ENCODE measurements at regions not wholly inside any gene's neighbourhood (a gene's known extent, or its start where the extent isn't known, plus 50 kb on each side); places are given as distances from the start of the nearest gene placed in this dataset.
"Not testable (repeated sequence)": the region's sequence is repeated elsewhere in the genome, so short reads cannot be mapped to it uniquely, and the experiment has no call there.

- no peaks in the 10 kb centered on the region for H3K27me3 ChIP-seq
- peaks cover 0 to 9% (median 2%) of the 10 kb centered on the region in 4 donors for H3K9me3 ChIP-seq
- H3K27ac ChIP-seq = no peak overlapping the region
- DNase-seq = no peak
- H3K4me1 ChIP-seq = no peaks in the 10 kb centered on the region
- H3K4me3 ChIP-seq = no peak overlapping the region
- WGBS, 2 donors = 0 to 53% methylated on average over 1 of the region's 1 CpG
- intact Hi-C loops (cut with DNase I) = no loop called here
- TF ChIP-seq POLR2A (IDR thresholded peaks at IDR 0.05) (no peak), POLR2AphosphoS5 (IDR thresholded peaks at IDR 0.05) (no peak)
- TF ChIP-seq, protein P1, sequence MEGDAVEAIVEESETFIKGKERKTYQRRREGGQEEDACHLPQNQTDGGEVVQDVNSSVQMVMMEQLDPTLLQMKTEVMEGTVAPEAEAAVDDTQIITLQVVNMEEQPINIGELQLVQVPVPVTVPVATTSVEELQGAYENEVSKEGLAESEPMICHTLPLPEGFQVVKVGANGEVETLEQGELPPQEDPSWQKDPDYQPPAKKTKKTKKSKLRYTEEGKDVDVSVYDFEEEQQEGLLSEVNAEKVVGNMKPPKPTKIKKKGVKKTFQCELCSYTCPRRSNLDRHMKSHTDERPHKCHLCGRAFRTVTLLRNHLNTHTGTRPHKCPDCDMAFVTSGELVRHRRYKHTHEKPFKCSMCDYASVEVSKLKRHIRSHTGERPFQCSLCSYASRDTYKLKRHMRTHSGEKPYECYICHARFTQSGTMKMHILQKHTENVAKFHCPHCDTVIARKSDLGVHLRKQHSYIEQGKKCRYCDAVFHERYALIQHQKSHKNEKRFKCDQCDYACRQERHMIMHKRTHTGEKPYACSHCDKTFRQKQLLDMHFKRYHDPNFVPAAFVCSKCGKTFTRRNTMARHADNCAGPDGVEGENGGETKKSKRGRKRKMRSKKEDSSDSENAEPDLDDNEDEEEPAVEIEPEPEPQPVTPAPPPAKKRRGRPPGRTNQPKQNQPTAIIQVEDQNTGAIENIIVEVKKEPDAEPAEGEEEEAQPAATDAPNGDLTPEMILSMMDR (IDR thresholded peaks at IDR 0.05) = no peak
- no peaks in the 10 kb centered on the region for H3K36me3 ChIP-seq
Observed at GRCh38 chr16:60100371-60100770, 1366.3 kb upstream of the GOT2 start.

DNA sequence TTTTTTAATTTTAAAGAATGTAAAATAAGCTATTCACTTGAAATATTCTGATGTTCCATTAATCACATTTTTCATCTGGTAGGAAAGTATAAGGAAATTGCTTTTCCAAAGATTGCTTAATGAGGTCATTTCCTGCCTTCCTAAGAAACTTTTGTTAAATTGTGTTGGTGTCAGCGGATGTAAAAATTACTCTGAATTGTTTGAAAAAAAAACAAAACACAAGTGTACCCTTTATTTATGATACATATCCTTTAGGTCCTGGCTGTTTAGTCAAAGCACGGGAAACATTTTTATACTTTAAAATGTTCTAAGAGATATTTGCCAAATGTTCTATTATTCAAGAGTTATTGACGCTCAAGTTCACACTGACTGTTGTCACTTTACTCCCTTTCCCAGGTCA is 1357.4 kb upstream of the GOT2 start:
- H3K9me3 ChIP-seq = no peaks in the 10 kb centered on the region
- TF ChIP-seq EP300 (IDR thresholded peaks at IDR 0.05) = no peak
- no peaks in the 10 kb centered on the region for H3K36me3 ChIP-seq
- DNase-seq = no peak
- no peaks in the 10 kb centered on the region for H3K27me3 ChIP-seq
- no peaks in the 10 kb centered on the region for H3K4me1 ChIP-seq
- no peak overlapping the region for H3K27ac ChIP-seq
- WGBS, 2 donors = 66 to 75% methylated on average over 3 of the region's 3 CpGs
- intact Hi-C loops (cut with DNase I) = no loop called here
- no peak overlapping the region for H3K4me3 ChIP-seq

GRCh38 chr16:60091071-60091470 is 1357.0 kb upstream of the GOT2 start:
- Histone ChIP-seq H3K27me3 (no peaks in the 10 kb centered on the region), H3K36me3 (no peaks in the 10 kb centered on the region), H3K27ac (no peak overlapping the region), H3K4me3 (no peak overlapping the region), H3K4me1 (no peaks in the 10 kb centered on the region), H3K9me3 (no peaks in the 10 kb centered on the region)
- no peak for TF ChIP-seq POLR2AphosphoS5 (IDR thresholded peaks at IDR 0.05)
- no peak for TF ChIP-seq POLR2A (IDR thresholded peaks at IDR 0.05)
- TF ChIP-seq, protein P1 (IDR thresholded peaks at IDR 0.05) = no peak
- TF ChIP-seq EP300 (IDR thresholded peaks at IDR 0.05) = no peak
- intact Hi-C loops (cut with DNase I) = no loop called here
- DNase-seq = no peak

GRCh38 chr16:60087530-60087929 is 1353.4 kb upstream of the GOT2 start:
- no peaks in the 10 kb centered on the region for H3K36me3 ChIP-seq
- H3K4me3 ChIP-seq = no peak overlapping the region
- TF ChIP-seq POLR2A (IDR thresholded peaks at IDR 0.05) (no peak), POLR2AphosphoS5 (IDR thresholded peaks at IDR 0.05) (no peak)
- TF ChIP-seq, protein P1 (IDR thresholded peaks at IDR 0.05) = no peak
- H3K4me1 ChIP-seq = no peaks in the 10 kb centered on the region
- no peak for DNase-seq
- no peaks in the 10 kb centered on the region for H3K27me3 ChIP-seq
- intact Hi-C loops (cut with DNase I) = no loop called here
- no peak overlapping the region for H3K27ac ChIP-seq
- H3K9me3 ChIP-seq = no peaks in the 10 kb centered on the region

- H3K36me3 ChIP-seq; H3K27ac ChIP-seq; H3K27me3 ChIP-seq; DNase-seq; intact Hi-C loops (cut with DNase I); H3K4me3 ChIP-seq; H3K4me1 ChIP-seq; H3K9me3 ChIP-seq: not testable (repeated sequence)
- 94 to 96% methylated on average over 8 to 10 of the region's 10 CpGs for WGBS, 2 donors
Observed at GRCh38 chr16:60078819-60079218, 1344.7 kb upstream of the GOT2 start.

DNA sequence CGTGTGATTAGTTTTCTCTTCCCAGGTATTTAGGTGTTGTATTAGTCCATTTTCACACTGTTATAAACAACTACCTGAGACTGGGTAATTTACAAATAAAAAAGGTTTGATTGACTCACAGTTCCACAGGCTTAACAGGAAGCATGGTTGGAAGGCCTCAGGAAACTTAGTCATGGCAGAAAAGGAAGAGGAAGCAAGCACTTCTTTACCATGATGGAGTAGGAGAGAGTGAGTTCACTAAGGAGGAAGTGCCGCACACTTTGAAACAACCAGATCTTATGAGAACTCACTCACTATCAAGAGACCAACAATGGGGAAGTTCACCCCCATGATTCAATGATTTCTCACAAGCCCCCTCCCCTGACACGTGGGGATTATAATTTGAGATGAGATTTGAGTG is 1343.7 kb upstream of the GOT2 start:
- intact Hi-C loops (cut with DNase I) = no loop called here
- 74 to 76% methylated on average over 3 of the region's 3 CpGs for WGBS, 2 donors
- no peak for TF ChIP-seq POLR2A (IDR thresholded peaks at IDR 0.05)
- TF ChIP-seq, protein P1 (IDR thresholded peaks at IDR 0.05) = no peak
- no peak for TF ChIP-seq POLR2AphosphoS5 (IDR thresholded peaks at IDR 0.05)
- no peak for TF ChIP-seq EP300 (IDR thresholded peaks at IDR 0.05)
- no peaks in the 10 kb centered on the region for H3K27me3 ChIP-seq
- no peak for DNase-seq
- H3K4me1 ChIP-seq = no peaks in the 10 kb centered on the region
- no peak overlapping the region for H3K4me3 ChIP-seq
- no peaks in the 10 kb centered on the region for H3K9me3 ChIP-seq
- no peak overlapping the region for H3K27ac ChIP-seq
- no peaks in the 10 kb centered on the region for H3K36me3 ChIP-seq
